Lower lobe of right lung (tissue), 2 donors: ENCODE measurements at regions not wholly inside any gene's neighbourhood (a gene's known extent, or its start where the extent isn't known, plus 50 kb on each side); places are given as distances from the start of the nearest gene placed in this dataset.
A peak's percentile ranks its signal among the peaks of the same experiment; 100 is the strongest.

Source experiments
- ATAC-seq, 2 donors: fragments of 200-7000 bp; cut with Tn5 transposase; one replicate each; pipeline ENCODE4 v1.9.1; 2020 to 2022; ENCODE audit warnings: mild to moderate bottlenecking in 2 of 2, moderate library complexity in 2 of 2
- DNase-seq: peaks from one replicate; pipeline ENCODE4 v3.0.0-alpha.2; 2020
- H3K27ac ChIP-seq: fragments of 200-600 bp; one replicate; pipeline ENCODE4 v1.8.0; 2022
- H3K27me3 ChIP-seq: fragments of 200-600 bp; one replicate; pipeline ENCODE4 v1.8.0; 2022; ENCODE audit warnings: low read depth
- H3K36me3 ChIP-seq: fragments of 200-600 bp; one replicate; pipeline ENCODE4 v1.8.0; 2022; ENCODE audit warnings: mild to moderate bottlenecking
- H3K4me1 ChIP-seq: fragments of 200-600 bp; one replicate; pipeline ENCODE4 v1.8.0; 2022
- H3K4me3 ChIP-seq: fragments of 200-600 bp; one replicate; pipeline ENCODE4 v1.8.0; 2022; ENCODE audit warnings: mild to moderate bottlenecking
- H3K9me3 ChIP-seq: fragments of 200-600 bp; one replicate; pipeline ENCODE4 v1.8.0; 2022
- CTCF ChIP-seq: fragments of 200-600 bp; IDR thresholded peaks from one replicate; pipeline ENCODE4 v1.8.0; 2022; ENCODE audit warnings: antibody characterized with exemption, mild to moderate bottlenecking
- intact Hi-C: fragments of 100-400 bp; cut with DNase I; formaldehyde crosslinking; loops from one replicate; pipeline ENCODE4 v1.11.0; 2022
- donor health status: DM: no; HTN: yes; CAD: no; lungs with severe emphysema.

GRCh38 chr22:49051491-49052022, 776.1 kb downstream of the BRD1 start:
- intact Hi-C loops: no loop called here
- H3K27me3 ChIP-seq: peaks cover 4% of the 10 kb centered on the region
- no peaks in the 10 kb centered on the region for H3K4me1 ChIP-seq
- no peak for TF ChIP-seq CTCF
- no peak for ATAC-seq
- no peaks in the 10 kb centered on the region for H3K36me3 ChIP-seq
- H3K27ac ChIP-seq: no peak overlapping the region
- H3K9me3 ChIP-seq: no peaks in the 10 kb centered on the region
- peak overlapping the region; percentile 36 for H3K4me3 ChIP-seq
- DNase-seq: no peak

- no peak for ATAC-seq
- Histone ChIP-seq H3K9me3 (no peaks in the 10 kb centered on the region), H3K27ac (no peak overlapping the region), H3K27me3 (peaks cover 11% of the 10 kb centered on the region), H3K36me3 (no peaks in the 10 kb centered on the region), H3K4me1 (no peaks in the 10 kb centered on the region), H3K4me3 (no peak overlapping the region)
- DNase-seq: no peak
- intact Hi-C loops: no loop called here
- TF ChIP-seq CTCF: no peak
Measured at GRCh38 chr22:49049691-49050090, 778.0 kb downstream of the BRD1 start.

GRCh38 chr22:49048591-49048990, 779.1 kb downstream of the BRD1 start:
- no peaks in the 10 kb centered on the region for H3K4me1 ChIP-seq
- H3K36me3 ChIP-seq: no peaks in the 10 kb centered on the region
- H3K9me3 ChIP-seq: no peaks in the 10 kb centered on the region
- TF ChIP-seq CTCF: no peak
- intact Hi-C loops: no loop called here
- H3K27me3 ChIP-seq: peaks cover 11% of the 10 kb centered on the region
- no peak for DNase-seq
- H3K4me3 ChIP-seq: no peak overlapping the region
- ATAC-seq: no peak
- H3K27ac ChIP-seq: no peak overlapping the region

GRCh38 chr22:49047447-49047846, 780.2 kb downstream of the BRD1 start:
- H3K36me3 ChIP-seq: no peaks in the 10 kb centered on the region
- H3K4me3 ChIP-seq: no peak overlapping the region
- no peaks in the 10 kb centered on the region for H3K9me3 ChIP-seq
- no peak for TF ChIP-seq CTCF
- no peaks in the 10 kb centered on the region for H3K4me1 ChIP-seq
- ATAC-seq (no peak), DNase-seq (no peak)
- H3K27me3 ChIP-seq: peaks cover 11% of the 10 kb centered on the region
- intact Hi-C loops: no loop called here
- no peak overlapping the region for H3K27ac ChIP-seq

GRCh38 chr22:49046546-49047361, 780.9 kb downstream of the BRD1 start:
- peak; percentile 40 for TF ChIP-seq CTCF

More at GRCh38 chr22:49046546-49047361, 780.9 kb downstream of the BRD1 start:
- Histone ChIP-seq H3K4me1 (no peaks in the 10 kb centered on the region), H3K36me3 (no peaks in the 10 kb centered on the region), H3K4me3 (no peak overlapping the region), H3K27me3 (peaks cover 11% of the 10 kb centered on the region), H3K9me3 (no peaks in the 10 kb centered on the region), H3K27ac (no peak overlapping the region)
- intact Hi-C loops: no loop called here
- DNase-seq (no peak), ATAC-seq (peak in 1 of 2 donors; percentile 51)
